Liver (tissue), 8 donors: ENCODE measurements at regions not wholly inside any gene's neighbourhood (a gene's known extent, or its start where the extent isn't known, plus 50 kb on each side); places are given as distances from the start of the nearest gene placed in this dataset.

Experiments
- DNase-seq: peaks from one replicate; pipeline ENCODE4 v3.0.0-alpha.2; 2017; ENCODE audit warnings: low spot score
- H3K27ac ChIP-seq, 2 donors: one replicate each; pipeline ENCODE4 v1.7.0; 2013; ENCODE audit warnings: inconsistent platforms in 2 of 2, low read length in 2 of 2, control low read depth in 1 of 2, low read depth in 1 of 2, mild to moderate bottlenecking in 1 of 2
- H3K27me3 ChIP-seq, 4 donors: one replicate each; pipeline versions ENCODE4 v1.6.1 to v1.7.0; 2013; ENCODE audit warnings: low read length in 3 of 4, inconsistent platforms in 1 of 4, mild to moderate bottlenecking in 1 of 4, moderate library complexity in 1 of 4; ENCODE audit not compliant: control insufficient read depth in 4 of 4, insufficient read depth in 4 of 4
- H3K36me3 ChIP-seq, 4 donors: one replicate each; pipeline versions ENCODE4 v1.6.1 to v1.7.0; 2013; ENCODE audit warnings: low read length in 3 of 4, mild to moderate bottlenecking in 3 of 4, low read depth in 1 of 4, moderate library complexity in 1 of 4; ENCODE audit not compliant: control insufficient read depth in 4 of 4, insufficient read depth in 3 of 4
- H3K4me1 ChIP-seq, 4 donors: one replicate each; pipeline versions ENCODE4 v1.6.1 to v1.7.0; 2013; ENCODE audit warnings: low read length in 3 of 4, mild to moderate bottlenecking in 3 of 4, moderate library complexity in 1 of 4; ENCODE audit not compliant: control insufficient read depth in 4 of 4, insufficient read depth in 4 of 4
- H3K4me3 ChIP-seq, 3 donors: one replicate each; pipeline versions ENCODE4 v1.6.1 to v1.7.0; 2013; ENCODE audit warnings: low read length in 3 of 3, control low read depth in 1 of 3, low read depth in 1 of 3, mild to moderate bottlenecking in 1 of 3
- H3K9ac ChIP-seq, 2 donors: one replicate each; pipeline ENCODE4 v1.7.0; 2013; ENCODE audit warnings: low read length in 2 of 2, mild to moderate bottlenecking in 2 of 2, moderate library complexity in 2 of 2, control low read depth in 1 of 2, low read depth in 1 of 2
- H3K9me3 ChIP-seq, 4 donors: one replicate each; pipeline versions ENCODE4 v1.6.1 to v1.7.0; 2013; ENCODE audit warnings: low read length in 3 of 4; ENCODE audit not compliant: control insufficient read depth in 4 of 4
- ATF3 ChIP-seq: IDR thresholded peaks from 2 replicates; pipeline ENCODE4 v1.6.1; 2016; ENCODE audit warnings: antibody characterized with exemption
- CTCF ChIP-seq: fragments of 150-350 bp; IDR thresholded peaks from 2 replicates; pipeline ENCODE4 v1.5.1; 2017; ENCODE audit warnings: improper control_type of control experiment, low read depth, low read length; ENCODE audit not compliant: missing input control
- EGR1 ChIP-seq, 2 donors: IDR thresholded peaks; 2 replicates each; pipeline ENCODE4 v1.6.1; 2016 to 2018; ENCODE audit warnings: antibody characterized with exemption in 2 of 2, low read depth in 2 of 2
- FOXA1 ChIP-seq: IDR thresholded peaks from 2 replicates; pipeline ENCODE4 v1.6.1; 2016; ENCODE audit warnings: antibody characterized with exemption
- FOXA2 ChIP-seq: IDR thresholded peaks from 2 replicates; pipeline ENCODE4 v1.6.1; 2016; ENCODE audit warnings: antibody characterized with exemption
- GABPA ChIP-seq, 2 donors: IDR thresholded peaks in 1 of 2; conservative IDR thresholded peaks in 1 of 2; 2 replicates each; pipeline ENCODE4 v1.6.1; 2016; ENCODE audit warnings: antibody characterized with exemption in 2 of 2, mild to moderate bottlenecking in 1 of 2, moderate library complexity in 1 of 2
- HNF4A ChIP-seq, 2 donors: conservative IDR thresholded peaks; 2 replicates each; pipeline ENCODE4 v1.6.1; 2016; ENCODE audit warnings: antibody characterized with exemption in 2 of 2, mild to moderate bottlenecking in 2 of 2
- HNF4G ChIP-seq: IDR thresholded peaks from 2 replicates; pipeline ENCODE4 v1.6.1; 2016; ENCODE audit warnings: antibody characterized with exemption
- JUND ChIP-seq, 2 donors: IDR thresholded peaks; 2 replicates each; pipeline ENCODE4 v1.6.1; 2016; ENCODE audit warnings: antibody characterized with exemption in 2 of 2
- MAX ChIP-seq: IDR thresholded peaks from 2 replicates; pipeline ENCODE4 v1.6.1; 2016; ENCODE audit warnings: antibody characterized with exemption
- NR2F2 ChIP-seq: IDR thresholded peaks from 2 replicates; pipeline ENCODE4 v1.6.1; 2016; ENCODE audit warnings: antibody characterized with exemption
- RAD21 ChIP-seq, 2 donors: IDR thresholded peaks; 2 replicates each; pipeline ENCODE4 v1.6.1; 2016; ENCODE audit warnings: antibody characterized with exemption in 2 of 2, mild to moderate bottlenecking in 2 of 2
- REST ChIP-seq: IDR thresholded peaks from 2 replicates; pipeline ENCODE4 v1.6.1; 2016; ENCODE audit warnings: antibody characterized with exemption, mild to moderate bottlenecking
- RXRA ChIP-seq, 2 donors: IDR thresholded peaks; 2 replicates each; pipeline ENCODE4 v1.6.1; 2017 to 2018; ENCODE audit warnings: antibody characterized with exemption in 2 of 2, mild to moderate bottlenecking in 1 of 2
- SP1 ChIP-seq: IDR thresholded peaks from 2 replicates; pipeline ENCODE4 v1.6.1; 2018; ENCODE audit warnings: antibody characterized with exemption, mild to moderate bottlenecking
- TAF1 ChIP-seq: conservative IDR thresholded peaks from 2 replicates; pipeline ENCODE4 v1.6.1; 2016; ENCODE audit warnings: antibody characterized with exemption, mild to moderate bottlenecking
- YY1 ChIP-seq: IDR thresholded peaks from 2 replicates; pipeline ENCODE4 v1.6.1; 2016; ENCODE audit warnings: antibody characterized with exemption, mild to moderate bottlenecking
- ZBTB33 ChIP-seq: IDR thresholded peaks from 2 replicates; pipeline ENCODE4 v1.6.1; 2016; ENCODE audit warnings: antibody characterized with exemption
- WGBS: extraction: QIAGEN DNeasy Blood & Tissue Kit; methylation state at CpG from one replicate; pipeline ENCODE4 v1.1.7; 2013; 5-methylcytosine and 5-hydroxymethylcytosine counted together
- donor health status: healthy.
- donor health status: healthy.
- donor health status: healthy.
- donor health status: healthy.
- donor health status: healthy.

GRCh38 chr3:72324253-72324811 is 523.9 kb downstream of the SHQ1 start:
- no peak overlapping the region for H3K27ac ChIP-seq
- no peaks in the 10 kb centered on the region for H3K9me3 ChIP-seq
- H3K36me3 ChIP-seq, result no peaks in the 10 kb centered on the region
- H3K27me3 ChIP-seq, result no peaks in the 10 kb centered on the region
- no peaks in the 10 kb centered on the region for H3K4me1 ChIP-seq
- no peak overlapping the region for H3K9ac ChIP-seq
- WGBS, result 96% methylated on average over 3 of the region's 3 CpGs
- no peak overlapping the region for H3K4me3 ChIP-seq
- DNase-seq, result no peak
- TF ChIP-seq REST (no peak), ZBTB33 (no peak)

- WGBS, result 89% methylated on average over 6 of the region's 6 CpGs
- Histone ChIP-seq H3K9ac (no peak overlapping the region), H3K4me3 (no peak overlapping the region), H3K36me3 (no peaks in the 10 kb centered on the region), H3K27ac (no peak overlapping the region), H3K27me3 (no peaks in the 10 kb centered on the region), H3K9me3 (no peaks in the 10 kb centered on the region), H3K4me1 (peaks cover 0 to under 1% (median 0%) of the 10 kb centered on the region in 4 donors)
- TF ChIP-seq HNF4G, result no peak
- no peak for TF ChIP-seq FOXA1
- TF ChIP-seq ZBTB33, result no peak
- no peak for TF ChIP-seq NR2F2
- TF ChIP-seq GABPA (IDR thresholded peaks at IDR 0.05 in 1 of 2, conservative IDR thresholded peaks at IDR 0.05 in 1 of 2), result no peak
- TF ChIP-seq FOXA2, result no peak
- no peak for TF ChIP-seq HNF4A (conservative IDR thresholded peaks at IDR 0.05)
- no peak for TF ChIP-seq RAD21 (IDR thresholded peaks at IDR 0.05)
- no peak for TF ChIP-seq REST
- TF ChIP-seq CTCF, result no peak
- TF ChIP-seq SP1, result no peak
- TF ChIP-seq TAF1, result no peak
- TF ChIP-seq JUND (IDR thresholded peaks at IDR 0.05), result no peak
- no peak for TF ChIP-seq RXRA (IDR thresholded peaks at IDR 0.05)
- TF ChIP-seq YY1, result no peak
- TF ChIP-seq EGR1 (IDR thresholded peaks at IDR 0.05; ENCODE audit: low read depth in 2 of 2), result no peak
- no peak for TF ChIP-seq MAX
- TF ChIP-seq ATF3, result no peak
- no peak for DNase-seq
Measured at GRCh38 chr3:72323773-72324172, 524.5 kb downstream of the SHQ1 start.
